H9 (cell line): ENCODE measurements at regions not wholly inside any gene's neighbourhood (a gene's known extent, or its start where the extent isn't known, plus 50 kb on each side); places are given as distances from the start of the nearest gene placed in this dataset.

ENCODE experiments used
- DNase-seq: peaks from one replicate; pipeline ENCODE4 v3.0.0-alpha.2; 2017
- H2AFZ ChIP-seq: one replicate; pipeline ENCODE4 v1.6.1; 2013; ENCODE audit warnings: mild to moderate bottlenecking, low read length, control low read depth, moderate library complexity
- H2AK5ac ChIP-seq: 2 replicates; pipeline ENCODE4 v1.6.1; 2013; ENCODE audit warnings: low read length, control low read depth, mixed read lengths; ENCODE audit not compliant: insufficient read length
- H2BK120ac ChIP-seq: one replicate; pipeline ENCODE4 v1.6.1; 2013; ENCODE audit warnings: low read depth, mild to moderate bottlenecking, low read length, control low read depth, inconsistent platforms; ENCODE audit not compliant: poor library complexity, severe bottlenecking
- H2BK12ac ChIP-seq: 2 replicates; pipeline ENCODE4 v1.6.1; 2013; ENCODE audit warnings: low read length, control low read depth, mixed read lengths, low read depth; ENCODE audit not compliant: insufficient read length
- H2BK15ac ChIP-seq: 2 replicates; pipeline ENCODE4 v1.6.1; 2013; ENCODE audit warnings: low read depth, low read length, control low read depth
- H2BK20ac ChIP-seq: one replicate; pipeline ENCODE4 v1.6.1; 2013; ENCODE audit warnings: low read depth, mild to moderate bottlenecking, low read length, control low read depth, inconsistent platforms; ENCODE audit not compliant: poor library complexity, severe bottlenecking
- H2BK5ac ChIP-seq: 2 replicates; pipeline ENCODE4 v1.6.1; 2013; ENCODE audit warnings: low read length, control low read depth, mixed read lengths; ENCODE audit not compliant: insufficient read length
- H3K14ac ChIP-seq: 2 replicates; pipeline ENCODE4 v1.6.1; 2013; ENCODE audit warnings: low read length, control low read depth; ENCODE audit not compliant: insufficient read depth
- H3K18ac ChIP-seq: 2 replicates; pipeline ENCODE4 v1.6.1; 2013; ENCODE audit warnings: low read depth, mild to moderate bottlenecking, mixed read lengths, low read length, control low read depth; ENCODE audit not compliant: insufficient read length
- H3K23ac ChIP-seq: 2 replicates; pipeline ENCODE4 v1.6.1; 2013; ENCODE audit warnings: low read length, control low read depth, mixed read lengths, low read depth; ENCODE audit not compliant: insufficient read length
- H3K23me2 ChIP-seq: 2 replicates; pipeline ENCODE4 v1.6.1; 2013; ENCODE audit warnings: low read depth, mild to moderate bottlenecking, mixed read lengths, low read length, control low read depth; ENCODE audit not compliant: insufficient read length, poor library complexity, severe bottlenecking
- H3K27ac ChIP-seq: 2 replicates; pipeline ENCODE4 v1.5.1; 2013; ENCODE audit warnings: low read length, control low read depth, mixed read lengths, low read depth; ENCODE audit not compliant: insufficient read length
- H3K27me3 ChIP-seq: 2 replicates; pipeline ENCODE4 v1.6.1; 2013; ENCODE audit warnings: low read length, control low read depth, inconsistent platforms; ENCODE audit not compliant: insufficient read depth
- H3K4ac ChIP-seq: 2 replicates; pipeline ENCODE4 v1.6.1; 2013; ENCODE audit warnings: low read depth, mild to moderate bottlenecking, control low read depth, inconsistent platforms, low read length, moderate library complexity
- H3K4me1 ChIP-seq: 2 replicates; pipeline ENCODE4 v1.6.1; 2013; ENCODE audit warnings: low read length, control low read depth, inconsistent platforms; ENCODE audit not compliant: insufficient read depth
- H3K4me2 ChIP-seq: 2 replicates; pipeline ENCODE4 v1.6.1; 2013; ENCODE audit warnings: low read length, control low read depth, mixed read lengths; ENCODE audit not compliant: insufficient read length, insufficient read depth
- H3K56ac ChIP-seq: 2 replicates; pipeline ENCODE4 v1.6.1; 2013; ENCODE audit warnings: low read depth, mild to moderate bottlenecking, mixed read lengths, low read length, control low read depth; ENCODE audit not compliant: insufficient read length
- H3K79me1 ChIP-seq: 2 replicates; pipeline ENCODE4 v1.6.1; 2013; ENCODE audit warnings: low read depth, mild to moderate bottlenecking, moderate library complexity, low read length, control low read depth, inconsistent platforms; ENCODE audit not compliant: insufficient read depth, poor library complexity, severe bottlenecking
- H3K79me2 ChIP-seq: 2 replicates; pipeline ENCODE4 v1.6.1; 2013; ENCODE audit warnings: low read length, control low read depth, inconsistent platforms; ENCODE audit not compliant: insufficient read depth
- H3K9ac ChIP-seq: 2 replicates; pipeline ENCODE4 v1.6.1; 2013; ENCODE audit warnings: low read length, control low read depth, mixed read lengths; ENCODE audit not compliant: insufficient read length; ENCODE audit errors: extremely low read depth
- H3K9me3 ChIP-seq: one replicate; pipeline ENCODE4 v1.6.1; 2013; ENCODE audit warnings: low read depth, low read length, inconsistent platforms; ENCODE audit not compliant: control insufficient read depth
- H3T11ph ChIP-seq: one replicate; pipeline ENCODE4 v1.6.1; 2013; ENCODE audit warnings: mild to moderate bottlenecking, low read length, control low read depth, inconsistent platforms
- H4K20me1 ChIP-seq: one replicate; pipeline ENCODE4 v1.6.1; 2013; ENCODE audit not compliant: control insufficient read depth, insufficient read length, insufficient read depth
- H4K5ac ChIP-seq: 2 replicates; pipeline ENCODE4 v1.6.1; 2013; ENCODE audit warnings: low read depth, mild to moderate bottlenecking, mixed read lengths, low read length, control low read depth; ENCODE audit not compliant: insufficient read length
- H4K8ac ChIP-seq: replicated peaks from 2 replicates; pipeline ENCODE4 v1.6.1; 2013; ENCODE audit warnings: low read length, control low read depth, mixed read lengths, low read depth; ENCODE audit not compliant: insufficient read length
- H4K91ac ChIP-seq: 2 replicates; pipeline ENCODE4 v1.6.1; 2013; ENCODE audit warnings: low read depth, mild to moderate bottlenecking, moderate library complexity, mixed read lengths, low read length, control low read depth; ENCODE audit not compliant: insufficient read length
- H3K27ac Mint-ChIP-seq, 3 experiments: 2 replicates in 2 of 3; 3 replicates in 1 of 3; pipeline ENCODE4 v1.8.0; 2020 to 2021; ENCODE audit warnings: mixed read lengths in 3 of 3, mild to moderate bottlenecking in 1 of 3, moderate library complexity in 1 of 3
- H3K27me3 Mint-ChIP-seq: 2 replicates; pipeline ENCODE4 v1.8.0; 2021; ENCODE audit warnings: low read depth, mild to moderate bottlenecking, moderate library complexity, mixed read lengths
- H3K36me3 Mint-ChIP-seq, 3 experiments: 2 replicates in 2 of 3; 3 replicates in 1 of 3; pipeline ENCODE4 v1.8.0; 2020 to 2021; ENCODE audit warnings: low read depth in 3 of 3, mixed read lengths in 3 of 3; ENCODE audit not compliant: insufficient read depth in 1 of 3
- H3K4me1 Mint-ChIP-seq, 2 experiments: 2 replicates each; pipeline ENCODE4 v1.8.0; 2020; ENCODE audit warnings: mixed read lengths in 2 of 2
- H3K4me3 Mint-ChIP-seq, 2 experiments: 2 replicates in 1 of 2; 3 replicates in 1 of 2; pipeline ENCODE4 v1.8.0; 2020 to 2021; ENCODE audit warnings: mild to moderate bottlenecking in 2 of 2, mixed read lengths in 2 of 2, moderate library complexity in 1 of 2
- H3K9me3 Mint-ChIP-seq, 2 experiments: 2 replicates in 1 of 2; 3 replicates in 1 of 2; pipeline ENCODE4 v1.8.0; 2020; ENCODE audit warnings: mild to moderate bottlenecking in 2 of 2, mixed read lengths in 2 of 2, moderate library complexity in 1 of 2
- CTCF ChIP-seq: fragments of 200-600 bp; sonication (generic); conservative IDR thresholded peaks from 3 replicates; pipeline ENCODE4 v1.8.0; 2021; ENCODE audit warnings: antibody characterized with exemption, mild to moderate bottlenecking
- WGBS: extraction: QIAGEN DNeasy Blood & Tissue Kit; methylation state at CpG from one replicate; pipeline ENCODE4 v1.1.7; 2013; ENCODE audit warnings: missing lambda C conversion rate, low lambda C conversion rate, mixed read lengths; ENCODE audit not compliant: insufficient read length; ENCODE audit errors: extremely low coverage; 5-methylcytosine and 5-hydroxymethylcytosine counted together

GRCh38 chr3:159458982-159459381 is 529.7 kb upstream of the IL12A start:
- no peak overlapping the region for H2BK15ac ChIP-seq
- no peaks in the 10 kb centered on the region for H3K27me3 ChIP-seq
- H2BK12ac ChIP-seq: no peak overlapping the region
- H2AFZ ChIP-seq: no peak overlapping the region
- Mint-ChIP-seq H3K27me3 (no peaks in the 10 kb centered on the region), H3K27ac (no peak overlapping the region), H3K4me1 (peaks cover 10 to 12% of the 10 kb centered on the region in 2 experiments), H3K36me3 (no peaks in the 10 kb centered on the region), H3K4me3 (no peak overlapping the region), H3K9me3 (no peaks in the 10 kb centered on the region)
- H3K4me1 ChIP-seq: no peaks in the 10 kb centered on the region
- H2BK5ac ChIP-seq: no peak overlapping the region
- H3K56ac ChIP-seq: no peak overlapping the region
- no peaks in the 10 kb centered on the region for H4K20me1 ChIP-seq
- no CpG with 5 or more reads among the region's 2 CpGs for WGBS
- H3K9ac ChIP-seq: no peak overlapping the region
- H3K23me2 ChIP-seq: no peaks in the 10 kb centered on the region
- no peaks in the 10 kb centered on the region for H3K79me2 ChIP-seq
- no peak overlapping the region for H4K91ac ChIP-seq
- H3K14ac ChIP-seq: no peak overlapping the region
- DNase-seq: no peak
- H3K23ac ChIP-seq: no peak overlapping the region
- no peak for TF ChIP-seq CTCF
- H3K9me3 ChIP-seq: no peaks in the 10 kb centered on the region
- H3K27ac ChIP-seq: no peak overlapping the region
- H2BK20ac ChIP-seq: no peak overlapping the region
- H3T11ph ChIP-seq: no peak overlapping the region
- no peak overlapping the region for H2BK120ac ChIP-seq
- no peak overlapping the region for H3K4ac ChIP-seq
- no peak overlapping the region for H2AK5ac ChIP-seq
- H3K79me1 ChIP-seq: no peaks in the 10 kb centered on the region
- H3K18ac ChIP-seq: no peak overlapping the region
- H4K8ac ChIP-seq: no peak overlapping the region
- H3K4me2 ChIP-seq: no peak overlapping the region
- no peak overlapping the region for H4K5ac ChIP-seq
